ENCODE measurements at regions not wholly inside any gene's neighbourhood (a gene's known extent, or its start where the extent isn't known, plus 50 kb on each side); places are given as distances from the start of the nearest gene placed in this dataset.

DNA sequence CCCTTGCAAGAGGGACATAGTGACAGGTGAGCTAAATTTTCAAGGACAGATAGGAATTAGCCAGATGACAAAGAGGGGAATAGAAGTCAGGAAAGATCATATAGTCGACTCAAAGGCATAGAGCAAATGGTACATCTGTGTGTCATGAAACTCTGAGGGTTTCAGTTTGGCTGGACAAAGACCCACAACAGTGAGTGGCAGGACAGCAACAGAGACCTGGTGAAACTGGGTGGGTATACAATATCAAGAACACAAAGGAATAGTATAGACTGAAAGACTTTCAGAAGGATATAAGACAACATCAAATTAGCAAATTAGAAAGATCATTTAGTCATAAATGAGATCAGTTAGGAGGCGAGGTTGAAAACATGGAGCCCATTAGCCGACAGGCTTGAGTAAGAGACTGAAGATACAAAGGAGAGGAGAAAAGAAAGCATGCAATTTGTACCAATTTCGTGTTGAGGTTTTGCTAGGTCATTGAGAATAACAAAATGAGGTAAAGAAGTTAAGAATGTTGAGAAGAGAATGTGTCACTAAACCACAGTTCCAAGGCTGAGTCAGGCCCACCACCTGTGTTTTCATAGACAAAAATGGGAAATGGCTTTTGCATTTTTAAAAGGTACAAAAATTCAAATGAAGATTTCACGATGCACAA, 213.8 kb downstream of the HHIPL2 start:
- TF ChIP-seq, protein P1, sequence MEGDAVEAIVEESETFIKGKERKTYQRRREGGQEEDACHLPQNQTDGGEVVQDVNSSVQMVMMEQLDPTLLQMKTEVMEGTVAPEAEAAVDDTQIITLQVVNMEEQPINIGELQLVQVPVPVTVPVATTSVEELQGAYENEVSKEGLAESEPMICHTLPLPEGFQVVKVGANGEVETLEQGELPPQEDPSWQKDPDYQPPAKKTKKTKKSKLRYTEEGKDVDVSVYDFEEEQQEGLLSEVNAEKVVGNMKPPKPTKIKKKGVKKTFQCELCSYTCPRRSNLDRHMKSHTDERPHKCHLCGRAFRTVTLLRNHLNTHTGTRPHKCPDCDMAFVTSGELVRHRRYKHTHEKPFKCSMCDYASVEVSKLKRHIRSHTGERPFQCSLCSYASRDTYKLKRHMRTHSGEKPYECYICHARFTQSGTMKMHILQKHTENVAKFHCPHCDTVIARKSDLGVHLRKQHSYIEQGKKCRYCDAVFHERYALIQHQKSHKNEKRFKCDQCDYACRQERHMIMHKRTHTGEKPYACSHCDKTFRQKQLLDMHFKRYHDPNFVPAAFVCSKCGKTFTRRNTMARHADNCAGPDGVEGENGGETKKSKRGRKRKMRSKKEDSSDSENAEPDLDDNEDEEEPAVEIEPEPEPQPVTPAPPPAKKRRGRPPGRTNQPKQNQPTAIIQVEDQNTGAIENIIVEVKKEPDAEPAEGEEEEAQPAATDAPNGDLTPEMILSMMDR (IDR thresholded peaks at IDR 0.05; ENCODE audit: poor library complexity, severe bottlenecking), result no peak
- TF ChIP-seq POLR2AphosphoS5 (IDR thresholded peaks at IDR 0.05) (no peak), EP300 (conservative IDR thresholded peaks at IDR 0.05; ENCODE audit: poor library complexity, severe bottlenecking) (no peak), EZH2 (IDR thresholded peaks at IDR 0.05; ENCODE audit: borderline replicate concordance, insufficient read depth, low read length, poor library complexity, severe bottlenecking) (no peak), MXI1 (conservative IDR thresholded peaks at IDR 0.05; ENCODE audit: poor library complexity, severe bottlenecking) (no peak), TAF1 (IDR thresholded peaks at IDR 0.05; ENCODE audit: low read depth) (no peak), RAD21 (conservative IDR thresholded peaks at IDR 0.05) (no peak)
- TF ChIP-seq, protein P2, sequence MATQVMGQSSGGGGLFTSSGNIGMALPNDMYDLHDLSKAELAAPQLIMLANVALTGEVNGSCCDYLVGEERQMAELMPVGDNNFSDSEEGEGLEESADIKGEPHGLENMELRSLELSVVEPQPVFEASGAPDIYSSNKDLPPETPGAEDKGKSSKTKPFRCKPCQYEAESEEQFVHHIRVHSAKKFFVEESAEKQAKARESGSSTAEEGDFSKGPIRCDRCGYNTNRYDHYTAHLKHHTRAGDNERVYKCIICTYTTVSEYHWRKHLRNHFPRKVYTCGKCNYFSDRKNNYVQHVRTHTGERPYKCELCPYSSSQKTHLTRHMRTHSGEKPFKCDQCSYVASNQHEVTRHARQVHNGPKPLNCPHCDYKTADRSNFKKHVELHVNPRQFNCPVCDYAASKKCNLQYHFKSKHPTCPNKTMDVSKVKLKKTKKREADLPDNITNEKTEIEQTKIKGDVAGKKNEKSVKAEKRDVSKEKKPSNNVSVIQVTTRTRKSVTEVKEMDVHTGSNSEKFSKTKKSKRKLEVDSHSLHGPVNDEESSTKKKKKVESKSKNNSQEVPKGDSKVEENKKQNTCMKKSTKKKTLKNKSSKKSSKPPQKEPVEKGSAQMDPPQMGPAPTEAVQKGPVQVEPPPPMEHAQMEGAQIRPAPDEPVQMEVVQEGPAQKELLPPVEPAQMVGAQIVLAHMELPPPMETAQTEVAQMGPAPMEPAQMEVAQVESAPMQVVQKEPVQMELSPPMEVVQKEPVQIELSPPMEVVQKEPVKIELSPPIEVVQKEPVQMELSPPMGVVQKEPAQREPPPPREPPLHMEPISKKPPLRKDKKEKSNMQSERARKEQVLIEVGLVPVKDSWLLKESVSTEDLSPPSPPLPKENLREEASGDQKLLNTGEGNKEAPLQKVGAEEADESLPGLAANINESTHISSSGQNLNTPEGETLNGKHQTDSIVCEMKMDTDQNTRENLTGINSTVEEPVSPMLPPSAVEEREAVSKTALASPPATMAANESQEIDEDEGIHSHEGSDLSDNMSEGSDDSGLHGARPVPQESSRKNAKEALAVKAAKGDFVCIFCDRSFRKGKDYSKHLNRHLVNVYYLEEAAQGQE (IDR thresholded peaks at IDR 0.05; ENCODE audit: borderline replicate concordance), result no peak

All from neural cell (in vitro differentiated cells).